Esophagus squamous epithelium (tissue), 5 donors: ENCODE measurements at regions not wholly inside any gene's neighbourhood (a gene's known extent, or its start where the extent isn't known, plus 50 kb on each side); places are given as distances from the start of the nearest gene placed in this dataset.
"Not testable (repeated sequence)": the region's sequence is repeated elsewhere in the genome, so short reads cannot be mapped to it uniquely, and the experiment has no call there.

ENCODE experiments used
- DNase-seq: peaks from one replicate; lab custom pipeline; 2025; lab: John Stamatoyannopoulos, UW
- H3K27ac ChIP-seq, 4 donors: fragments of 200-600 bp; sonication (generic); one replicate each; pipeline ENCODE4 v1.5.1; 2016 to 2019; ENCODE audit warnings: mild to moderate bottlenecking in 1 of 4
- H3K27me3 ChIP-seq, 4 donors: fragments of 200-600 bp; sonication (generic); 1 replicate in 3 of 4; 2 replicates in 1 of 4; pipeline versions ENCODE4 v1.5.1 to v1.6.0; 2017 to 2021; ENCODE audit warnings: antibody characterized with exemption in 1 of 4
- H3K36me3 ChIP-seq, 3 donors: fragments of 200-600 bp; sonication (generic); one replicate each; pipeline ENCODE4 v1.5.1; 2016 to 2019
- H3K4me1 ChIP-seq, 3 donors: fragments of 200-600 bp; sonication (generic); one replicate each; pipeline ENCODE4 v1.5.1; 2017 to 2019
- H3K4me3 ChIP-seq, 4 donors: fragments of 200-600 bp; sonication (generic); 1 replicate in 3 of 4; 2 replicates in 1 of 4; pipeline ENCODE4 v1.5.1; 2016 to 2019; ENCODE audit warnings: mild to moderate bottlenecking in 2 of 4, moderate library complexity in 1 of 4
- H3K9me3 ChIP-seq, 3 donors: fragments of 200-600 bp; sonication (generic); one replicate each; pipeline ENCODE4 v1.5.1; 2016 to 2019
- CTCF ChIP-seq, 6 experiments: fragments of 450-650 bp in 4 of 6; fragments of 200-600 bp in 2 of 6; sonication (generic) in 2 of 6; IDR thresholded peaks; one replicate each; pipeline ENCODE4 v1.5.1; 2016 to 2019; ENCODE audit warnings: antibody characterized with exemption in 6 of 6, mild to moderate bottlenecking in 4 of 6, moderate library complexity in 4 of 6
- POLR2A ChIP-seq, 4 donors: fragments of 450-650 bp; IDR thresholded peaks; one replicate each; pipeline ENCODE4 v1.6.1; 2017; ENCODE audit warnings: antibody characterized with exemption in 4 of 4, mild to moderate bottlenecking in 4 of 4, moderate library complexity in 3 of 4
- WGBS, 2 donors: methylation state at CpG; one replicate each; pipeline ENCODE4 v1.1.5; 2018; 5-methylcytosine and 5-hydroxymethylcytosine counted together
- intact Hi-C: fragments of 100-400 bp; cut with DNase I; formaldehyde crosslinking; loops from one replicate; pipeline ENCODE4 v1.15.0; 2022
- donor health status: DM: yes; HTN: yes; CAD: no.

DNA sequence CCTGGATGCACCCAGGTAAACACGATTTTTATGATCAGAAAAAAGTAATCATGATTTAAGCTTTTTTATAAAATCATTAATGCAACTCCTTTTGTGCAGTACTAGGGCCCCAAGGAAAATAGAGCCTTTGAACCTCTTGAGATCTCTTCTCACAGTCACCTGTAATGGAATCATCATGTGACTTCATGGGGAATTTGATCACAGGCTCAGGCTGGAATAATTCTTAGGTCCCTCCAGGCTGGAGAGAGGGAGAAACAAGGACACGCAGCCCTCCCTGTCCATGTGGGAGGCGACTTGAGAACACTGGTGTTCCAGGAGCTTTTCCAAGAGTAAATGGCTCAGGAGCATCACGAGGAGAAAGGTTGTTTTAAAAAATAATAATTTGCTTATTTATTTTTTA is 156.1 kb downstream of the NUFIP1 start:
- Histone ChIP-seq H3K27ac (no peak overlapping the region), H3K9me3 (no peaks in the 10 kb centered on the region), H3K4me1 (no peaks in the 10 kb centered on the region), H3K4me3 (no peak overlapping the region), H3K36me3 (no peaks in the 10 kb centered on the region), H3K27me3 (no peaks in the 10 kb centered on the region)
- intact Hi-C loops, result no loop called here
- no peak for TF ChIP-seq POLR2A (IDR thresholded peaks at IDR 0.05)
- TF ChIP-seq CTCF (IDR thresholded peaks at IDR 0.05), result no peak
- DNase-seq, result no peak
- WGBS, 2 donors, result 72 to 74% methylated on average over 4 of the region's 4 CpGs

DNA sequence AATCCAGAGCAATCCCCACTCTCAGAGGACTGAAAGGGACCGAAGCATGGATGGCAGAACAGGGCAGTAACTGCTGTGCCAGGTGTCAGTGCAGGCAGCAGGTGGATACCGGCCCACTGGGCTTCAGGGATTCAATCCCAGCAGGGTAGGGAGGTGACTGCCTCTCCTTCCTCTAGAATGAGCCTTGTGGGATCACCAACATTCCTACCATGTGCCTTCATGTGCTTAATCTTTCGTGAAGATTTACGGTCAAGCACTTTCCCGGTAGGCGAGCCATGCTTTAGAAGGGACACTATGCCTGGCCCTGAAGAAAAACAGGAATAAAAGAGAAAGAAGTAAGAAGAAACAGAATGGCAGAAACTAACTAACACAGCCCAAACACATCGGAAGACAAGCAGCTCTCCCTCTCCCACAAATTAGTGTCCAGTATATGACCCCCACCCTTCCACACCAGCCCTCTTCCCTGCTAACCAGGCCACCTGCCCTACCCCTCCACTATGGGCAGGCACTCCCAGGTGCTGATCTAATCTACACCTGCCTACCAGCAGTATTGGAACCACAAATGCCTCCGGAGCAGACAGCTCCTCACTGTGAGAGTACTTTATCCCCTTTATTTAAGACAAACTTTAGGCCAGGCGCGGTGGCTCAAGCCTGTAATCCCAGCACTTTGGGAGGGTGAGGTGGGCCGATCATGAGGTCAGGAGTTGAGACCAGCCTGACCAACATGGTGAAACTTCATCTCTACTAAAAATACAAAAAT is 162.5 kb downstream of the NUFIP1 start:
- Histone ChIP-seq H3K36me3 (no peaks in the 10 kb centered on the region), H3K27ac (no peak overlapping the region), H3K9me3 (no peaks in the 10 kb centered on the region), H3K27me3 (no peaks in the 10 kb centered on the region), H3K4me3 (no peak overlapping the region), H3K4me1 (no peaks in the 10 kb centered on the region)
- DNase-seq, result no peak
- intact Hi-C loops, result no loop called here
- TF ChIP-seq CTCF (IDR thresholded peaks at IDR 0.05), result no peak
- no peak for TF ChIP-seq POLR2A (IDR thresholded peaks at IDR 0.05)
- 91 to 93% methylated on average over 8 to 10 of the region's 11 CpGs for WGBS, 2 donors

DNA sequence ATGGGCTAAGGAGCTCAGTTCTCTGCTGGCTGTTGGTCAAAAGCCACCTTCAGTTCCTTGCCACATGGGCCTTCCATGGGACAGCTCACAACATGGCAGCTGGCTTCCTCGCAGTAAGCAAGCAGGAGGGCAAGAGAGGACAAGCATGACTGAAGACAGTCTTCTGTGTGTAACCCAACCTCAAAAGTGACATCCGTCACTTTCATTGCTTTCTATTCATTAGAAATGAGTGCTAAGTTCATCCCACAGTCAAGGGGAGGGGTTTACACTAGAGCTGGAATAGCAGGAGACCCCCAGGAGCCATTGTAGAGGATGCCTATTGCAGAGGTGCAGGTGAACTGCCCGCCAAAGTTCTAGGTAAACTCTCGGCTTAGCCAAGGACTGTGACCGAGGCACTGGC is 163.3 kb downstream of the NUFIP1 start:
- no peak for DNase-seq
- WGBS, 2 donors, result 83 to 87% methylated on average over 1 to 5 of the region's 5 CpGs
- Histone ChIP-seq H3K9me3 (no peaks in the 10 kb centered on the region), H3K27ac (no peak overlapping the region), H3K27me3 (no peaks in the 10 kb centered on the region), H3K36me3 (no peaks in the 10 kb centered on the region), H3K4me1 (no peaks in the 10 kb centered on the region), H3K4me3 (no peak overlapping the region)
- intact Hi-C loops, result no loop called here
- TF ChIP-seq CTCF (IDR thresholded peaks at IDR 0.05), result no peak
- TF ChIP-seq POLR2A (IDR thresholded peaks at IDR 0.05), result no peak

DNA sequence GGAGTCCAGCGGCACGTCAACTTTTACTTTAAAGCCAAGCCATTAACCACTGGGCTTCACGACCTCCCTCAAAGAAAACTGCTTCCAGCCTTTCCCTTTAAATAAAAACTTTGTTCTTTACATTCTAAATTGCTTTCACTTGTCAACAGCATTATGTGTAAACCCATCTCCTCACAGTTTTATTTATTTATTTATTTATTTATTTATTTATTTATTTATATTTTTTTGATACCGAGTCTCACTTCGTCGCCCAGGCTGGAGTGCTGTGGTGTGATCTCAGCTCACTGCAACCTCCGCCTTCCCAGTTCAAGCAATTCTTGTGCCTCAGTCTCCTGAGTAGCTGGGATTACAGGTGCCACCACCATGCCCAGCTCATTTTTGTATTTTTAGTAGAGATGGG is 165.7 kb downstream of the NUFIP1 start:
- H3K27ac ChIP-seq, H3K4me3 ChIP-seq, H3K36me3 ChIP-seq, DNase-seq, intact Hi-C loops, H3K4me1 ChIP-seq, H3K27me3 ChIP-seq, H3K9me3 ChIP-seq: not testable (repeated sequence)
- WGBS, 2 donors, result 91 to 94% methylated on average over 7 of the region's 7 CpGs

GRCh38 chr13:44822291-44822690 is 167.0 kb downstream of the NUFIP1 start:
- Histone ChIP-seq H3K9me3 (no peaks in the 10 kb centered on the region), H3K27me3 (no peaks in the 10 kb centered on the region), H3K4me1 (no peaks in the 10 kb centered on the region), H3K27ac (no peak overlapping the region), H3K4me3 (no peak overlapping the region), H3K36me3 (no peaks in the 10 kb centered on the region)
- 91% methylated on average over 4 to 5 of the region's 12 CpGs for WGBS, 2 donors
- TF ChIP-seq CTCF (IDR thresholded peaks at IDR 0.05) (no peak), POLR2A (IDR thresholded peaks at IDR 0.05) (no peak)
- intact Hi-C loops, result no loop called here
- no peak for DNase-seq
